GM18505 (cell line): ENCODE measurements at regions not wholly inside any gene's neighbourhood (a gene's known extent, or its start where the extent isn't known, plus 50 kb on each side); places are given as distances from the start of the nearest gene placed in this dataset.
"Not testable (repeated sequence)": the region's sequence is repeated elsewhere in the genome, so short reads cannot be mapped to it uniquely, and the experiment has no call there.

Experiments used
- ATAC-seq: cut with Tn5 transposase; IDR thresholded peaks from one replicate; pipeline ENCODE4 v1.9.1; 2021; ENCODE audit not compliant: unreplicated experiment
- POLR2A ChIP-seq: IDR thresholded peaks from 4 replicates; pipeline ENCODE4 v1.6.1; 2011; ENCODE audit warnings: borderline replicate concordance; ENCODE audit not compliant: insufficient read depth, insufficient read length; ENCODE audit errors: extremely low read depth

DNA sequence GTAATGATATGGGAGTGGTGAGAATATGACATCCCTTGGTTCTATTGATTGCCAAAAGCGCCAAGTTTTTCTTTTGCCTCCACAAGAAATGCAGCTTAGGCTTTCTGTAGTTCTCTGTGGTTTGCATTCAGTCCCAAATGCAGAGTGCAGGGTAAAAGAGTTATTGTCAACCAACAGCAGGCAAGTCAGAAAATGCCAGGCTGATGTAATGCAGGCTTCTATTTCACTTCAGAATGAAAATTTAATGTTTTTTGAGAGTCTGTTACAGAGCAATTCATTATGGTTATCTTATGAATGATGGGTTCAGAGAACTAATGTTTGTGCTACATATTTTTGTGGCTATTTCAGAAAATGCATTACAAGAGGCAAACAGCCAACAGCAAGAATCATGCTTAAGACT, 293.5 kb downstream of the CENPW start:
- TF ChIP-seq POLR2A, result no peak
- no peak for ATAC-seq

DNA sequence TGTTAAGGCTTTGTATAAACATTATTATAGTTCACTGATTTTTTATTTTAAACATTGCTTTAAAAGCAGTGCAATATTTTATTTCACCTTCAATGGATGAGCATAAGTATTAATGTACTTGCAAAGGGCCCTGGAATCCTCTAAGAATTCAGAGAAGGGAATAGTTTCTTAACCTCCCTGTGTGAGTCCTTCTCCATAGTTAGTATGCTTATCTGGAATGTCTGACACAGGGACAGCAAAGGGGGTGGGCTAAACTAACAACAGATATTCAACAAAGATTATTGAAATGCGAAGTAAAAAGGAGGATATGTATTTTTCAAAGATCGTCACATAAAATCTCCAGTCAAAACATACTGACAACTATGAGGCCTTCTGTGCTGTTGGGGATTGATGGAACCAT, 300.4 kb downstream of the CENPW start:
- no peak for TF ChIP-seq POLR2A
- ATAC-seq, result no peak

DNA sequence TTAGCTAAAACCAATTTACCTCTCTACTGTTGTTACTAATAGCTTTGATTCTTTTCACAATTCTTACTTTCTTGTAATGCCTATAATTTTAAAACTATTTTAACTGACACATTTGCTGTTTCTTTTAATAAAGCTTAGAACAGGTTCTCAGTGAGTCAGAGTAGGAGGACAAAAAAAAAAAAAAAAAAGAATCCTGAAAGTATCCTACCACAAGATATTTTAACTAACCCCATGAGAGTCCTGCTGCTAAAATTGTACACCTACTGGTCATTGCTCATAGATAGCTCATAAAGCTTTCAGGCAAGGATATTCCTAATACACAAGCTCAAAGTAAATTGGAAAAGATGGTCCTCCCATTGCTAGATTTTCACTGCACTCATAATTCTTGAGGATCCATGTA, 301.0 kb downstream of the CENPW start:
- ATAC-seq, result no peak
- TF ChIP-seq POLR2A, result no peak

DNA sequence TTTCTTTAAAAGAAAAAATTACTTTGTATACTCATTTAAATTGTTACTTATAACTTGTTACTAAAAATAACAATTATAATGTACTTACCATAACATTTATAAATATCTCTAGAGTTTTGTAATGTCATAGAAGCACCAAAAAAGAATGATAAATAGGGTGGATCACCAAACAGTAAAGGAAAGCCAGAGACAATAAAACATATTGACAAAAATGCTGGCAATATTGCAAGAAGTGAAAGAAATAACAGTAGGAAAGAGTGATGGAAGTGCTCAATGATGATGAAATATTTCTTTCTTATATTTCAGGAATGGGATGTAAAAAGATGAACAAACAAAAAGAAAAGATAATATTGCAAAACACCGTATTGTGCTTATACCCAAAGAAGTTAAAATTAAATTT, 301.7 kb downstream of the CENPW start:
- ATAC-seq, result no peak
- TF ChIP-seq POLR2A, result no peak

DNA sequence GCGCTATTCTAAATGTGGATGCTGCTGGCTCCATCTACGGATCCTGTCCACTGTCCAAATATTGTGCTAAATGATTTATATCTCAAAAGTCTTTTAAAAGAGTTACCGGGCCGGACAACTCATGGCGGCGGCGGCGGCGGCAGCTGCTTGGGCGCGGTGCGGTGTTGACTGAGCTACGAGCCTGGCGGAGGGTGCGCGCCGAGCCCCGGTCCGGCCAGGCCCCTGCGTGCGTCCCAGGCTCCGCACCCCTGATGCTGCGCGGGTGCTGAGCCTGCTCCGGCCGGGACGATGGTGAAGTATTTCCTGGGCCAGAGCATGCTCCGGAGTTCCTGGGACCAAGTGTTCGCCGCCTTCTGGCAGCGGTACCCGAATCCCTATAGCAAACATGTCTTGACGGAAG, 303.4 kb downstream of the CENPW start:
- TF ChIP-seq POLR2A, result no peak
- no peak for ATAC-seq

DNA sequence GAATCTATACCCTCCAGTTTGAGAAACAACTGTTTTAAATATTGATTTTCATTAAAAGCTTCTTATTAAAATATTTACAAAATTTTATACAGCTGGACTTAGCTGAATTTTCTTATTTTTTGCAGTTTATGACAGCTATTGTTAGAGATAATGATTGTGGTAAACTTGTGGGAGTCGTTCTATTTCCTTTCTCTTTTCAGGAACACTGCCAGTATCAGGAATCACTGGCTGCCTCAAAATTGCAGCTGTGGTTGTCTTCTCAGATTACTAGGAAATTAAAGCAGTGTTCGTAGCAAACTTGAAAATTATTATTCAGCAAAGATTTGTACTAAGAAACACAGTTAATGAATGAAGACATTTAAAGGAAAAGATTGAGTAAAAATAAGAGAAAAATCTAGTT, 311.0 kb downstream of the CENPW start:
- TF ChIP-seq POLR2A, result no peak
- ATAC-seq, result no peak

DNA sequence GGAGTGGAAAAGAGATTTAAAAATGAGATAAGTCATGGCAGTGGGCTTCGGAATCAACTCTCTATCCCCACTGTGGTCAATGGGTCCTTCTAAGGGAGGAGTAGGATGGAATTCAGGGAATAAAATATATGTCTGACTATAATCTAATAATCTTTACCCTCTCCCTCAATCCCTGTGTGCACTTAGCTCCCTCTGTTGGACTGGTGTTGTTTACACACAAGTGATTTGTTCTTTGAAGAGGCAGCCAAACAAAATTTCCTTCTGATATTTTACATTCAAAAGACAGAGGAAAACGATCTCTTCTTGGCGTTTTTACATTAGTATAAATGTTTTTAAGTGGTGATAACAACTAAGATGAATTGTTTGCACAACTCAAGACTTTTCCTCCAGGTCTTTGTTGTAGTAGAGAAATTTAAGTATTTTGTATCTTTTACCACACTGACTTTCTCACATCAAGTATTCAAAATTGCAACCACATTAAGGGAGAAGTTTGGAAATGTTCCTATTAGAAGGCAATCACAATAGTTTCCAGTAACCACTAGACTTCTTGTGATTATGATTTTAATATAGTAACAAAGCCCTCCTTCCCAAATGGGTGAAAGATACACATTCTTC, 317.8 kb downstream of the CENPW start:
- TF ChIP-seq POLR2A, result no peak
- peak; percentile 52 for ATAC-seq

DNA sequence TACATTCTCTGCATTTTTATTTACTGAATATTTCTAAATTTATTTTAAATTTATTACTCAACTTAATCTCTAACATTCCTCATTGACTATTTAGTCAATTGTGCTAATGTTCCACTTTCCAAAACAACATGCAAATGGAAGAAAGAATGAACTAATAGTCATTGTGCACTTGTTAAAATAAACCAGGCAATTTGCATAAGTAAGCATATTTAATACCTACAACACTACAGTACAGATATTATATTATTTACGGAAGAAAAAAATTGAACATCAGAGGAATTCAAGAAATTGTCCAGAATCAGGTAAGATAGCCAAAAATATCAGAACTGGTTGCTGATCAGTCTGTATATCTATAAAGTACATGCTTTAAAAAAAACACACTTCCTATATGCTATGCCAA, 320.5 kb downstream of the CENPW start:
- no peak for TF ChIP-seq POLR2A
- ATAC-seq, result no peak

DNA sequence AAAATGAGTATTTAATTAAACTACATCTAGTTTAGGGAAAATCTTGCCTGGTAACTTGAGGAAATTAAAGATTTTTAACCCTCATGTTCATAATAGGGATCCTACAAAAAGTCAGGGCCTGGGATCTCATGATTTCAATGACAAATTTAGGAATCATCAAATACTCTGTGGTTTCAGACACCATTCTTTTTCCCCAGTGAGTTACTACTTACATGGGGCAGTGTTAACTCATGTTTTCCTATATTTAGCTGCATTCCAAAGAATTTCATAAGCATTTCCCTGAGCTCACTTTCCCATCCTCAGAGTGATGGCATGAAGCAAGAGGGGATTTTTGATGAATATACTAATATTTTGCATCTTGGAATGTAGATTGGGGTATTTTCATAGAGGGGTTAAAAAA, 321.7 kb downstream of the CENPW start:
- ATAC-seq, result no peak
- TF ChIP-seq POLR2A, result no peak

DNA sequence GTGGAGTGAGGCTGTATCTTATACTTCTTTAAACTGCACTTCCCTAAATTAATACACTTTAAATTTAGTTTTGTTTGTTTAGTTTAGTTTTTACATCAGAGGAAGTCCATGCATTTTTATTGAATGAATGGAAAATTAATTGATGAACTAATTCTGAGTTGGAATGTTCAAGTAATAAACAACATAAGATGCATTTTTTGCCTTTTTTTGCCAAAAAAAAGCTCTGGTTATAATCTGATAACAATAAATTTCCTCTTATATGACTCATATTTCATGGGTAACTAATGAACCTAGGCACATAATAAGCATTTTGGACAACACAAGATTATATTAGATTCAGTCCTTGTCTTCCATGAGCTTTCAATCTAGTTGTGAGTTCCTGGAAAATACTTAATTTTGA, 323.1 kb downstream of the CENPW start:
- ATAC-seq, result no peak
- TF ChIP-seq POLR2A, result no peak

DNA sequence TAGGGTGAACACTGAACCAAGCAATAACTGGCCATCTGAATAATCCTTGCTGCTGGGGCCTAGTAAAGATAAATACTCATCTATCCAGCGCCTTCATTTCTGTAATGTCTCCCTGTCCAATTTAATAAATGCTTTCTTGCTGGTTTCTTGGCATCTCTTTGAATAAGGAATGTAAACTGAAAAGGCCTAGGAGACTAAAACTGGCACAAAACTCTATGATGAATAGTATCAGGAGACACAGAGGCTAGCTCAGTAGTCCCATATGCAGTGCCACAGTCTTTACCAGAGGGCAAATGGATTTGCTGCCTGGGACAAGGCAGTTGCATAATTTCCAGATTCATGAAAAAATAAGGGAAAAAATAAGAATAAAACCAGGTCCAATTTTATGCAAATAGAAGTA, 324.4 kb downstream of the CENPW start:
- no peak for ATAC-seq
- TF ChIP-seq POLR2A, result no peak

DNA sequence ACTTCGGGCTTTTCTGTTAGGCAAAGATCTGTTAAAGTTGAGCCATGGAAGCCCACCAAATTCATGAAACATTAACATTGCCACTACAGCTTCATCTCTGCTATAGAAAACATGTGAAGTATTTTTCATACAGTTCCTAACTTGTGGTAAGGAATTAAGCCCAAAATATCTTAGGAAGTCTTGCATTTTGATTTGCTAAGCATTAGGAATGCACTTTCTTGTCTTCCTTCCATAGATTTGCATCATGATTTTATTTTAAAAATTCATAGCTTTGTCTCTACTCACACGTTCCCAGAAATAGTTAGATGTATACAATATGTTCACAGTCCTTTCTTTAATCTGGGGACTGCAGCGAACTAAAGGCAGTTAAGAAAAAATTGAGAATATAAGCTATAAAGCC, 325.6 kb downstream of the CENPW start:
- no peak for ATAC-seq
- no peak for TF ChIP-seq POLR2A

DNA sequence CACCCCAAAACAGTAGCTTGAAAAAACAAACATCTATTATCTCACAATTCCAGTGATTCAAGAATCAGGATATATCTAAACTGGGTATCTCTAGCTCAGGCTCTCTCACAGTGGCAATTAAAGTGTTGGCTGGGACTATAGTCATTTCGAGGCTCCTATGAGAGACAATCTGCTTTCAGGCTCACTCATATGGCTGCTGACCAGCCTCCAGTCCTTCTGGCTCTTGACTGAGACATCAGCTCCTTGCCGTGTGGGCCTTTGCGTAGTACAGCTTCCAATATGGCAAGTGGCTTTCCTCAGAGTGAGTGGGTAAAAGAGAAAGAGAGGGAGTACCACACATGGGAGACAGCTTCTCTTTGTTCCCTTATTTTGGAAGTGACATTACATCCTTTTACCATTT, 327.2 kb downstream of the CENPW start:
- ATAC-seq, result no peak
- TF ChIP-seq POLR2A, result no peak

DNA sequence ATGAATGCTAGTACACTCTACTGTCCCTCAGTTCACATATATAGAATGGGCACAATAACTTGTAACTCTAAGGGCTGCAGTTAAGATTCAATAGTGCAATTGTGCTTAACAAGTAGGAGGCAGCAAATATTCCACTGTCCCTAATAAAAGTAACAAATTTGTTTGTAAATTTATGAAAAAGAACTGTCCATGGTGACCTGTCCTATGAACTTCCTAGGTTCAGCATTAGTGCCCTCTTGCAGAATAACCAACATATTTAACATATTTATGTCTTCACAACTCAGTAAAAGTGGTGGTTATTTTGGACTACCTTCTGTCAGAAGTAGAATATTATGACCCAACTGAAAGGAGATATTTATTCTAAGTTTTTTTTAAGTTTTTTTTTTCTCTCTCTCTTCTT, 327.8 kb downstream of the CENPW start:
- ATAC-seq, result no peak
- TF ChIP-seq POLR2A, result no peak

DNA sequence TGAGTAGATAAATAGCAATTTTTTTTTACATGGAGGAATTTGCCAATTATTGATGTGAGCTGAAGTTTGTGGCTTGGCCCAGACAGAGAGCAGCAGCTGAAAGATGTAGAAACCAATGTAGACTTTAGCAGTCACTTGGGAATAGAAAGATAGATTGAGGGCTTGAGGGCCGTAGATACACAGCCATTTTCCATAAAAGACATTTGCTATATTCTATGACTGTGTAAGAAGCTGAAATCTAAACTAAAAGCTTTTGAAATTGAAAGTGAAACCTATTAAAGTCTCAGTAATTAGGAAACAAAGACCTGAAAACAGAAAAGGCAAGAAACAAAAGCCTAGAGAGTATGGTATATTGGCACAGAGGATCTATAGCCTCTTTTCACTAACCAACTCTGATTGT, 332.7 kb downstream of the CENPW start:
- ATAC-seq, result peak; percentile 92
- TF ChIP-seq POLR2A, result no peak

DNA sequence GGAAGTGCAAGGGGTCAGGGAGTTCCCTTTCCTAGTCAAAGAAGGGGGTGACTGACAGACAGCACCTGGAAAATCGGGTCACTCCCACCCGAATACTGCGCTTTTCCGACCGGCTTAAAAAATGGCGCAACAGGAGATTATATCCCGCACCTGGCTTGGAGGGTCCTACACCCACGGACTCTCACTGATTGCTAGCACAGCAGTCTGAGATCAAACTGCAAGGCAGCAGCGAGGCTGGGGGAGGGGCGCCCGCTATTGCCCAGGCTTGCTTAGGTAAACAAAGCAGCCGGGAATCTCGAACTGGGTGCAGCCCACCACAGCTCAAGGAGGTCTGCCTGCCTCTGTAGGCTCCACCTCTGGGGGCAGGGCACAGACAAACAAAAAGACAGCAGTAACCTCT, 333.8 kb downstream of the CENPW start:
- ATAC-seq, result not testable (repeated sequence)
